HG03354 (cell line): ENCODE measurements at regions not wholly inside any gene's neighbourhood (a gene's known extent, or its start where the extent isn't known, plus 50 kb on each side); places are given as distances from the start of the nearest gene placed in this dataset.
"Not testable (repeated sequence)": the region's sequence is repeated elsewhere in the genome, so short reads cannot be mapped to it uniquely, and the experiment has no call there.

ENCODE experiments used
- ATAC-seq: cut with Tn5 transposase; IDR thresholded peaks from one replicate; pipeline ENCODE4 v1.9.1; 2021; ENCODE audit warnings: mild to moderate bottlenecking; ENCODE audit not compliant: unreplicated experiment, poor library complexity, severe bottlenecking

GRCh38 chr20:4445331-4445730 lies 196.2 kb upstream of the ADRA1D start:
- ATAC-seq = no peak

GRCh38 chr20:4444404-4444803 lies 195.3 kb upstream of the ADRA1D start:
- no peak for ATAC-seq

GRCh38 chr20:4443016-4443415 lies 193.9 kb upstream of the ADRA1D start:
- ATAC-seq = no peak

GRCh38 chr20:4441871-4442270 lies 192.8 kb upstream of the ADRA1D start:
- no peak for ATAC-seq

GRCh38 chr20:4441191-4441590 lies 192.1 kb upstream of the ADRA1D start:
- no peak for ATAC-seq

GRCh38 chr20:4439461-4439860 lies 190.4 kb upstream of the ADRA1D start:
- ATAC-seq = no peak

- no peak for ATAC-seq
Measured at GRCh38 chr20:4437131-4437530, 188.0 kb upstream of the ADRA1D start.

GRCh38 chr20:4435671-4436455 lies 186.8 kb upstream of the ADRA1D start:
- no peak for ATAC-seq

- no peak for ATAC-seq
Measured at GRCh38 chr20:4435225-4435624, 186.1 kb upstream of the ADRA1D start.

GRCh38 chr20:4434681-4435080 lies 185.6 kb upstream of the ADRA1D start:
- no peak for ATAC-seq

- no peak for ATAC-seq
Measured at GRCh38 chr20:4431446-4431845, 182.4 kb upstream of the ADRA1D start.

GRCh38 chr20:4430826-4431225 lies 181.7 kb upstream of the ADRA1D start:
- not testable (repeated sequence) for ATAC-seq

- ATAC-seq = no peak
Measured at GRCh38 chr20:4427940-4428586, 179.0 kb upstream of the ADRA1D start.

- ATAC-seq = no peak
Measured at GRCh38 chr20:4418141-4418540, 169.1 kb upstream of the ADRA1D start.

- ATAC-seq = no peak
Measured at GRCh38 chr20:4415281-4415680, 166.2 kb upstream of the ADRA1D start.

- no peak for ATAC-seq
Measured at GRCh38 chr20:4413314-4414049, 164.4 kb upstream of the ADRA1D start.

GRCh38 chr20:4412216-4412615 lies 163.1 kb upstream of the ADRA1D start:
- no peak for ATAC-seq

- ATAC-seq = no peak
Measured at GRCh38 chr20:4411744-4412143, 162.7 kb upstream of the ADRA1D start.

- ATAC-seq = no peak
Measured at GRCh38 chr20:4406627-4407026, 157.5 kb upstream of the ADRA1D start.

- ATAC-seq = no peak
Measured at GRCh38 chr20:4401601-4402000, 152.5 kb upstream of the ADRA1D start.

- no peak for ATAC-seq
Measured at GRCh38 chr20:4384961-4385360, 135.9 kb upstream of the ADRA1D start.
